Upper lobe of left lung (tissue), 4 donors: ENCODE measurements at regions not wholly inside any gene's neighbourhood (a gene's known extent, or its start where the extent isn't known, plus 50 kb on each side); places are given as distances from the start of the nearest gene placed in this dataset.
"Not testable (repeated sequence)": the region's sequence is repeated elsewhere in the genome, so short reads cannot be mapped to it uniquely, and the experiment has no call there.

ENCODE experiments used
- POLR2A ChIP-seq, 4 donors: fragments of 450-650 bp; IDR thresholded peaks; one replicate each; pipeline ENCODE4 v1.5.1; 2016 to 2017; ENCODE audit warnings: antibody characterized with exemption in 4 of 4, mild to moderate bottlenecking in 2 of 4
- POLR2AphosphoS5 ChIP-seq, 2 donors: sonication (generic); formaldehyde crosslinking; IDR thresholded peaks; one replicate each; pipeline ENCODE4 v1.5.1; 2017; ENCODE audit warnings: antibody characterized with exemption in 2 of 2
- TF ChIP-seq, protein P1 (sequence below), 6 experiments: fragments of 450-650 bp in 4 of 6; fragments of 200-600 bp in 2 of 6; sonication (generic) in 2 of 6; IDR thresholded peaks; one replicate each; pipeline ENCODE4 v1.5.1; 2016 to 2019; ENCODE audit warnings: antibody characterized with exemption in 6 of 6

DNA sequence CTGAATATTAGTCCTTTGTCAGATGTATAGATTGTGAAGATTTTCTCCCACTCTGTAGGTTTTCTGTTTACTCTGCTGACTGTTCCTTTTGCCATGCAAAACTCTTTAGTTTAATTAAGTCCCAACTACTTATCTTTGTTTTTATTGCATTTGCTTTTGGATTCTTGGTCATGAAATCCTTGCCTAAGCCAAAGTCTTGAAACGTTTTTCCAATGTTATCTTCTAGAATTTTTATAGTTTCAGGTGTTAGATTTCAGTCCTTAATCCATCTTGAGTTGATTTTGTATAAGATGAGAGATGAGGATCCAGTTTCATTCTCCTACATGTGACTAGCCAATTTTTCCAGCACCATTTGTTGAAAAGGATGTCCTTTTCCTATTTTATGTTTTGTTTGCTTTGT lies 86.0 kb upstream of the MB21D2 start:
- TF ChIP-seq, protein P1, sequence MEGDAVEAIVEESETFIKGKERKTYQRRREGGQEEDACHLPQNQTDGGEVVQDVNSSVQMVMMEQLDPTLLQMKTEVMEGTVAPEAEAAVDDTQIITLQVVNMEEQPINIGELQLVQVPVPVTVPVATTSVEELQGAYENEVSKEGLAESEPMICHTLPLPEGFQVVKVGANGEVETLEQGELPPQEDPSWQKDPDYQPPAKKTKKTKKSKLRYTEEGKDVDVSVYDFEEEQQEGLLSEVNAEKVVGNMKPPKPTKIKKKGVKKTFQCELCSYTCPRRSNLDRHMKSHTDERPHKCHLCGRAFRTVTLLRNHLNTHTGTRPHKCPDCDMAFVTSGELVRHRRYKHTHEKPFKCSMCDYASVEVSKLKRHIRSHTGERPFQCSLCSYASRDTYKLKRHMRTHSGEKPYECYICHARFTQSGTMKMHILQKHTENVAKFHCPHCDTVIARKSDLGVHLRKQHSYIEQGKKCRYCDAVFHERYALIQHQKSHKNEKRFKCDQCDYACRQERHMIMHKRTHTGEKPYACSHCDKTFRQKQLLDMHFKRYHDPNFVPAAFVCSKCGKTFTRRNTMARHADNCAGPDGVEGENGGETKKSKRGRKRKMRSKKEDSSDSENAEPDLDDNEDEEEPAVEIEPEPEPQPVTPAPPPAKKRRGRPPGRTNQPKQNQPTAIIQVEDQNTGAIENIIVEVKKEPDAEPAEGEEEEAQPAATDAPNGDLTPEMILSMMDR (IDR thresholded peaks at IDR 0.05), result not testable (repeated sequence)
- not testable (repeated sequence) for TF ChIP-seq POLR2AphosphoS5, POLR2A (IDR thresholded peaks at IDR 0.05)
